GDM1 (cell line): ENCODE measurements at regions not wholly inside any gene's neighbourhood (a gene's known extent, or its start where the extent isn't known, plus 50 kb on each side); places are given as distances from the start of the nearest gene placed in this dataset.
"Not testable (repeated sequence)": the region's sequence is repeated elsewhere in the genome, so short reads cannot be mapped to it uniquely, and the experiment has no call there.

Experiments used
- DNase-seq: peaks from one replicate; lab custom pipeline; 2025; lab: John Stamatoyannopoulos, UW

GRCh38 chr4:67412153-67412712 lies 133.1 kb downstream of the CENPC start:
- DNase-seq: not testable (repeated sequence)

GRCh38 chr4:67403342-67403741 lies 142.0 kb downstream of the CENPC start:
- no peak for DNase-seq

- no peak for DNase-seq
These were observed 143.4 kb downstream of the CENPC start for GRCh38 chr4:67401902-67402301.

GRCh38 chr4:67397931-67398330 lies 147.4 kb downstream of the CENPC start:
- no peak for DNase-seq

DNA sequence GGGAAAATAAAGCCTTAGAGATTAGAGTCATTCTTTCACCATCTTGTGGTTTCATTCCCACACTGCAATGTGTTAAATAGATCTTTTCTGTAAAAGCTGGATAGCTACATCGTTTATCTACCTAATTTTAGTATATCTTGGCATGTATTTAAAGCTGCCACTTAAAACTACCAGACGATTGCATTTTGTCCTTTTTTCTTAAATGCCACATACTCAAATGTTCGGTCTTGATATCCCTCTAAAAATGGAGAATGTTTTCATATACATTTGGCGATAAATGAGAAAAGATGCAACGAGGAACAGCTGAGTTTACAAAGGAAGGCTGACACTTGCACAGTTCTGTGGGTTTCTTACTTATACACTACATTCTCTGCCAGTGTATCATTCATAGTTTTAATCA lies 148.3 kb downstream of the CENPC start:
- no peak for DNase-seq

- DNase-seq: no peak
These were observed 149.3 kb downstream of the CENPC start for GRCh38 chr4:67396008-67396407.

DNA sequence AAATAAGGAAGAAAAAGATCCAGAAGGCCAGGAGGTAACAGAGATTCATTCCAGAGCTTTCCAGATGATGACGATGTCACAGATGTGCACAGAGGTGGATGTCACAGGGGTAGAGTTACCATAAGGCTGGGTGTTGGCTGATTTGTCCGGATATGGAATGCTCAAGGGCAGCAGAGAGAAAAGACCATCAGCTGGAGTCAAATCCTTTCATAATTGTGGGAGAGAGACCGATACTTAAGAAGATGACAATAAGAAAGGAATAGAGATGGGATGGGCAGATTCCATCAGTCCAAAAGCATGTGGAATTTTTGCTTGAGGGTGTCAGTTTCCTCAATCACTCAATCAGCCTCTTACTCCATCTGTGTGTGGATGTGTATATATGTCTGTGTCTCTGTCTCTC lies 150.4 kb downstream of the CENPC start:
- no peak for DNase-seq

DNA sequence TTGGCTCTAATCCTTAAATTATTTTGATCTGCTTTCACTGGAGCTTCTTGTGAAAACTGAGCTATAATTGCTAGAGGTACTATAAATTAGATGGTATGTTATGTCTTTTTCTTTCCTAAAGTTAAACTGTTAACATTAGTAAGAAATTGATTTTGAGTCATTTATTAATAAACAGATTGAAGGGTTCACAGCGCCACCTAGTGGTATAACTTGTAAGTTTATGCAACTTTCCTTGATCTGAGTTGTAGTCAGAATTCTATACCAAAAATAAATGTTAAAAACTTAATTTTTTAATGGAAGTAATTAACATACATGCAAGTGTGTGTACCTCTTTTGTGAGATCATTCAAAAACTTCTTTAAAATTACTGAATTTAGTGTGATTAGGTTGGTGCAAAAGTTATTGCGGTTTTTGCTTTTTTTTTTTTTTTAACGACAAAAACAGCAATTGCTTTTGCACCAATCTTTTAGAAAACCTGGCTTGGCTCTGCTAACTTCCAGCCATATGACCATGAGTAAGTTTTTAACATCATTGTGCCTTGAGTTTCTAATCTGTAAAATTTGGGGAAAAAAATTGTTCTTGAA lies 151.5 kb downstream of the CENPC start:
- DNase-seq: no peak

DNA sequence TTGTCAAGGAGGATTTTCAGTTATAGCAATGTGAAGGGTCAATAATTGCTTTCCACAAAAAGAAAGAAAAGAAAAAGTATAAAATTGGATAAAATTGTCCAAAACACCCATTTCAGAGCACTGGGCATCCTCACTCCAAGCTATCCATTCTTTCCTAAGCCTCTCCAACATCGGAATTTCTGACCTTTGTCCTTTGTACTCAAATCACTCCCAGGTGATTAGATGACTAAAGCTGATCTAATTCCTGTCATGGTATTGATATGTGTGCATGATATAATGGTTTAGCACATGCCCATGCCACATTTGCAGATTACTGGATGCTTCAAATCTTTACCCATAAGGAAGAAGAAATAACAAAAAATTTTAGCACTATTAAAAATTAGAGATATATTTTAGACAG lies 152.3 kb downstream of the CENPC start:
- DNase-seq: no peak

DNA sequence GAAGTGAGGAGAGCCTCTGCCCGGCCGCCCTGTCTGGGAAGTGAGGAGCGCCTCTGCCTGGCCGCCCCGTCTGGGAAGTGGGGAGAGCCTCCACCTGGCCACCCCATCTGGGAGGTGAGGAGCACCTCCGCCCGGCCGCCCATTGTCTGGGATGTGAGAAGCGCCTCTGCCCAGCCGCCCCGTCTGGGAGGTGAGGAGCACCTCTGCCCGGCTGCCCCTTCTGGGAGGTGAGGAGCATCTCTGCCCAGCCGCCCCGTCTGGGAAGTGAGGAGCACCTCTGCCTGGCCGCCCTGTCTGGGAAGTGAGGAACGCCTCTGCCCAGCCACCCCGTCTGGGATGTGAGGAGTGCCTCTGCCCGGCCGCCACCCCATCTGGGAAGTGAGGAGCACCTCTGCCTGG lies 163.9 kb downstream of the CENPC start:
- DNase-seq: not testable (repeated sequence)

GRCh38 chr4:67380702-67381405 lies 164.4 kb downstream of the CENPC start:
- DNase-seq: not testable (repeated sequence)

GRCh38 chr4:67380154-67380553 lies 165.1 kb downstream of the CENPC start:
- no peak for DNase-seq

- no peak for DNase-seq
These were observed 170.0 kb downstream of the CENPC start for GRCh38 chr4:67375291-67375690.

- DNase-seq: no peak
These were observed 173.7 kb downstream of the CENPC start for GRCh38 chr4:67371615-67372014.

GRCh38 chr4:67366311-67366861 lies 178.9 kb downstream of the CENPC start:
- no peak for DNase-seq

DNA sequence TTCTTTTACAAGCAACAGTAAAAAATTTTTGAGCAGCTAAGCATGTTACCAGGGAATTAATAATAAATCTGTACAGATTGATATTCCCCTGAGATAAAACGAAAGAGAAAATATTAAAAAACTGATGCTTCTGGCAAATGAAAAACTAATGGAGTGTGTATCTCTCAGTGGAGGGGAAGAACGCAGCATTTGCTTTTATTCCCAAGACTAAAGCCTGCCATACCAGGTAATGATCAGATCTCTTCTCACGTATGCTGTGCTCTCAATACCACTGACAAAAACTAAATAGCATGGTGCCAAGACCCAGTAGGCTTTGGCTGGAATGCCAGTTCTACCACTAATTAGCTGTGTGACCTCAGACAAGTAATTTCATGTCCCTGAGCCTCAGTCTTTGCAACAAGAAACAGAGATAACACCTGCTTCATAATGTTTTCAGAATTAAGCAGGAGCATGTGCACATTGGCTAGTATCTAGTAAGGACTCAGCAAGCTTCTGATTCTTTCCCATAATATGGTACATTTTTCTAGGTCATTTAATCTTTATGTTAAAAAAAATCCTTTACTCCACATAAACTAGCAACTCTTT lies 179.6 kb downstream of the CENPC start:
- DNase-seq: no peak

DNA sequence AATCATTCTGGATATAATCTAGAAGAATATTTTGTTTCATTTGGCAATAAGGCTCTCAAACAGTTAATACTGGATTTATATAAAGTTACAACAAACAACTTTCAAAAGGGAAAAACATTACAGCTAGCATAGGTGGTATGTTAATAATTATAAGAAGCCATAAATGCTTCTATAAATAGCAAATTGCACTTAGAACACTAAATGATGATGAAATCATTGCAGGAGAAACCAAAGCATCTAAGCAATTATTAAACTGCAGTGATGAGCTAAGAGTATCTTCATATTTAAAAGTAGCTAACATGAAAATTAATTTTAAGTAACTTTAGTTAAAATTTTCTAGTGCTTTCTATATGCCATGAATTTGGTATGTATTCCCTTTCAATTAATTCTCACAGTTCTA lies 189.5 kb downstream of the CENPC start:
- no peak for DNase-seq

DNA sequence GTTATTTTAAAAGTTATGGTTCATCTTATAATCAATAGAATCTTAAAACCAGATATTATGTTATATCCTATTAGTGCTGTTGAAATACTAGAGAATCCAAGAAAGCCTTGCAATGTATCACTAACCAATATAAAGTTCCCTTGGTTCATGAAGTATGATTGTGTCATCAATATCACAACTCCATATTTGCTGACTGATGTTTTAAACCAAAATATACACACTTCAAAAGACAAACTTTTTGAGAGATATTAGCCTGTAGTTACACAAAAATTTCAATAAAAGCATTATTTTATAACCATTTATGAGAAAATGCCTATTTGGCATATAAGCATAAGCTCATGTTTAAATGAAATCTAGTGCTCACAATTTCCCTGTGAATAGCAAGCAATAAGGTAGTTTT lies 198.6 kb downstream of the CENPC start:
- DNase-seq: no peak

GRCh38 chr4:67344594-67345380 lies 200.5 kb downstream of the CENPC start:
- DNase-seq: no peak

DNA sequence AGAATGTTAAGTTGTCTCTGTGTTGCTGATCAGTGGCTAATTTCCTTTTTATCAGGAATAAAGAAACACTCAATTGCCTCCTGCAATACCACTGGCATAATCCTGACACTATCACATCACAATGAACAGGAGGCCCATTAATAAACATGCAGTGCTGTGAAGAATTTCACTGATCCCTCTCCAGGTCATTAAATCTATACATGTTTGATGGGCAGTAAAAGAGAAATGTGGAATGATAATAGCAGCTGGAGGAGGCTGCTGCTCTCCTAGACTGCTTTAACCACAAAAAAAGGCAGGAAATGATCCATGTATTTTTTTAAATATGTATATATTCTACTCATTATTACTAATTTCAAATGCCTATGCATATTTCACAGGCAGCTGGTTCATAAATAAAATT lies 202.1 kb downstream of the CENPC start:
- no peak for DNase-seq

DNA sequence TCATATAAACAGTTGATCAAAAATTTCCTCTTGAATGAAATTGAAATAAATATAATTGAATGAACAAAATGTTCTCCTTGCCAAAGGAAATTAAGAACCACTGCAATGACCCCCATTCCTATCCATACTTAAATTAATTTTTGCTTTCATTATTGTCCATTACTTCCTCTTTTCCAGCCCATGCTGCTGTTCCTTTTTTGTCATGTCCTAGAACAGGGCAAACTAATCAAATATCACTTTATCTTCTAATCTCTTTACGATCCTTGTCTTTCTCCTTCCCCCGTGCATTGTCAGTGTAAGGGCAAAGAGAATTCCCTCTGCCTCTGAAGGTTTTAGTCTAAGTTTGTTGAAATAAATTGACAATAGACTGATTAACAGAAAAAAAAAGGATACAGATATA lies 203.0 kb downstream of the CENPC start:
- DNase-seq: no peak

DNA sequence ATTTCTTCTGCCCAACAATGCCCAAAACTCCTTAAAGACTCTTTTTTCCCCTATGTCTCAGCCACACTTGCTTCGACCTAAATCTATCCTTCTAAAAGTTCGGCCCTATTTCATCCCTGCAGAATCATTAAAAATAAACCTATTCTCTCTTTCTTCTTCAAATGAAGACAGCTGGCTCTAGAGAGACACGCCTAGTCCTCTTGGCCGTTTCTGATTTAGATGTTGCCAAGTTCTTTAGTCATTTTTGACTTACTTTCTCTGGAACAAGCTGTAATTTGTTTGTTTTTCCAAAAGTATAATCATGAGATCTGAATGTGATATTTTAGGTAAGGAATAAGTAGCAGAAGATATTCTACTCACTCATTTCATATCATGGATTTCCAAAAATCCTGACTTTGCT lies 211.6 kb downstream of the CENPC start:
- DNase-seq: no peak
